ENCODE measurements at regions not wholly inside any gene's neighbourhood (a gene's known extent, or its start where the extent isn't known, plus 50 kb on each side); places are given as distances from the start of the nearest gene placed in this dataset.

- no peak for DNase-seq
Measured at GRCh38 chr4:128381748-128382559, 94.3 kb upstream of the PGRMC2 start.

GRCh38 chr4:128380306-128380705, 92.7 kb upstream of the PGRMC2 start:
- no peak for DNase-seq

- DNase-seq: no peak
Measured at GRCh38 chr4:128379860-128380259, 92.2 kb upstream of the PGRMC2 start.

- DNase-seq: no peak
Measured at GRCh38 chr4:128378668-128379067, 91.1 kb upstream of the PGRMC2 start.

- no peak for DNase-seq
Measured at GRCh38 chr4:128376958-128377357, 89.3 kb upstream of the PGRMC2 start.

GRCh38 chr4:128376303-128376702, 88.7 kb upstream of the PGRMC2 start:
- DNase-seq: no peak

- no peak for DNase-seq
Measured at GRCh38 chr4:128373628-128374027, 86.0 kb upstream of the PGRMC2 start.

- no peak for DNase-seq
Measured at GRCh38 chr4:128371876-128372275, 84.3 kb upstream of the PGRMC2 start.

GRCh38 chr4:128371001-128371777, 83.6 kb upstream of the PGRMC2 start:
- no peak for DNase-seq

GRCh38 chr4:128366212-128366611, 78.6 kb upstream of the PGRMC2 start:
- no peak for DNase-seq

- DNase-seq: no peak
Measured at GRCh38 chr4:128364565-128364964, 77.0 kb upstream of the PGRMC2 start.

- no peak for DNase-seq
Measured at GRCh38 chr4:128363966-128364365, 76.4 kb upstream of the PGRMC2 start.

- DNase-seq: no peak
Measured at GRCh38 chr4:128362760-128363159, 75.1 kb upstream of the PGRMC2 start.

- no peak for DNase-seq
Measured at GRCh38 chr4:128359422-128359821, 71.8 kb upstream of the PGRMC2 start.

- DNase-seq: no peak
Measured at GRCh38 chr4:128358913-128359279, 71.3 kb upstream of the PGRMC2 start.

GRCh38 chr4:128358231-128358912, 70.8 kb upstream of the PGRMC2 start:
- no peak for DNase-seq

GRCh38 chr4:128357286-128357685, 69.7 kb upstream of the PGRMC2 start:
- DNase-seq: no peak

- DNase-seq: no peak
Measured at GRCh38 chr4:128355305-128355704, 67.7 kb upstream of the PGRMC2 start.

GRCh38 chr4:128354205-128354821, 66.7 kb upstream of the PGRMC2 start:
- DNase-seq: no peak

GRCh38 chr4:128353791-128354190, 66.2 kb upstream of the PGRMC2 start:
- no peak for DNase-seq

- no peak for DNase-seq
Measured at GRCh38 chr4:128351502-128351901, 63.9 kb upstream of the PGRMC2 start.

GRCh38 chr4:128350449-128351045, 62.9 kb upstream of the PGRMC2 start:
- DNase-seq: no peak

GRCh38 chr4:128349921-128350320, 62.3 kb upstream of the PGRMC2 start:
- no peak for DNase-seq

Measured in hindlimb muscle (tissue), 1 donor.